Panc1 (cell line): ENCODE measurements at regions not wholly inside any gene's neighbourhood (a gene's known extent, or its start where the extent isn't known, plus 50 kb on each side); places are given as distances from the start of the nearest gene placed in this dataset.

Experiments
- ATAC-seq: fragments of 200-7000 bp; cut with Tn5 transposase; 2 replicates; pipeline ENCODE4 v1.9.1; 2020; ENCODE audit warnings: mild to moderate bottlenecking, moderate library complexity
- BruUV-seq: library from RNA; stranded (reverse); fragments of 400-500 nt; replicated peaks from 2 replicates; lab custom pipeline; 2021; lab: Mats Ljungman, UMichigan
- CTCF ChIA-PET: fragments of 300-600 bp; sonication (Branson Sonifier 250); formaldehyde crosslinking; loops from one replicate; lab custom pipeline; 2022; ENCODE audit warnings: antibody characterized with exemption; lab: Charles Lee
- POLR2A ChIA-PET: fragments of 300-600 bp; sonication (Branson Sonifier 250); formaldehyde crosslinking; loops from one replicate; lab custom pipeline; 2022; ENCODE audit warnings: antibody characterized with exemption; lab: Charles Lee
- DNase-seq: peaks from one replicate; pipeline ENCODE4 v3.0.0-alpha.2; 2010; ENCODE audit warnings: low read depth, low spot score
- H3K27ac ChIP-seq: 2 replicates; pipeline ENCODE4 v1.5.1; 2011; ENCODE audit warnings: mild to moderate bottlenecking, low read length, inconsistent platforms
- H3K27me3 ChIP-seq: fragments of 200-500 bp; sonication (Bioruptor generic); 2 replicates; pipeline ENCODE4 v1.6.0; 2014; ENCODE audit warnings: low read length, inconsistent platforms; ENCODE audit not compliant: control insufficient read depth, insufficient read depth
- H3K36me3 ChIP-seq: fragments of 200-500 bp; sonication (Bioruptor generic); 2 replicates; pipeline ENCODE4 v1.5.1; 2014; ENCODE audit warnings: inconsistent platforms, mild to moderate bottlenecking, low read length, moderate library complexity; ENCODE audit not compliant: control insufficient read depth, insufficient read depth
- H3K4me1 ChIP-seq: 2 replicates; pipeline ENCODE4 v1.5.1; 2011; ENCODE audit warnings: inconsistent platforms, mild to moderate bottlenecking, low read length, moderate library complexity; ENCODE audit not compliant: control insufficient read depth, insufficient read depth
- H3K4me3 ChIP-seq, 2 experiments: 2 replicates each; pipeline ENCODE4 v1.5.1; 2011 to 2012; ENCODE audit warnings: low read depth in 2 of 2, low read length in 2 of 2, mild to moderate bottlenecking in 2 of 2, inconsistent platforms in 1 of 2, moderate library complexity in 1 of 2
- H3K9me3 ChIP-seq: fragments of 200-500 bp; sonication (Bioruptor generic); 2 replicates; pipeline ENCODE4 v1.5.1; 2014; ENCODE audit warnings: low read depth, mild to moderate bottlenecking, inconsistent platforms, low read length, moderate library complexity; ENCODE audit not compliant: control insufficient read depth, insufficient read depth
- CTCF ChIP-seq: fragments of 450-650 bp; IDR thresholded peaks from 2 replicates; pipeline ENCODE4 v1.5.1; 2017; ENCODE audit warnings: mild to moderate bottlenecking
- POLR2AphosphoS5 ChIP-seq: IDR thresholded peaks from 2 replicates; pipeline ENCODE4 v1.6.1; 2012; ENCODE audit warnings: mild to moderate bottlenecking, low read depth, low read length, moderate library complexity
- REST ChIP-seq, 2 experiments: IDR thresholded peaks; 2 replicates each; pipeline ENCODE4 v1.6.1; 2011 to 2012; ENCODE audit warnings: low read depth in 2 of 2, control low read depth in 1 of 2, low read length in 1 of 2, mild to moderate bottlenecking in 1 of 2, moderate library complexity in 1 of 2; ENCODE audit not compliant: insufficient read depth in 1 of 2
- SIN3A ChIP-seq: IDR thresholded peaks from 2 replicates; pipeline ENCODE4 v1.6.1; 2012; ENCODE audit warnings: low read depth, mild to moderate bottlenecking, low read length, moderate library complexity, borderline replicate concordance; ENCODE audit not compliant: insufficient read depth
- TCF7L2 ChIP-seq: IDR thresholded peaks from 2 replicates; pipeline ENCODE4 v1.6.1; 2011; ENCODE audit warnings: mild to moderate bottlenecking, low read depth, low read length, inconsistent platforms
- in situ Hi-C: cut with HindIII; loops from 2 replicates; pipeline ENCODE4 v1.10.0; 2016; ENCODE audit warnings: low sequenced_read_pairs, low pct_unique_long_range_greater_than_20kb
- intact Hi-C: fragments of 100-400 bp; cut with micrococcal nuclease; formaldehyde crosslinking; loops from one replicate; pipeline ENCODE4 v1.10.0; 2022; ENCODE audit not compliant: unreplicated experiment

DNA sequence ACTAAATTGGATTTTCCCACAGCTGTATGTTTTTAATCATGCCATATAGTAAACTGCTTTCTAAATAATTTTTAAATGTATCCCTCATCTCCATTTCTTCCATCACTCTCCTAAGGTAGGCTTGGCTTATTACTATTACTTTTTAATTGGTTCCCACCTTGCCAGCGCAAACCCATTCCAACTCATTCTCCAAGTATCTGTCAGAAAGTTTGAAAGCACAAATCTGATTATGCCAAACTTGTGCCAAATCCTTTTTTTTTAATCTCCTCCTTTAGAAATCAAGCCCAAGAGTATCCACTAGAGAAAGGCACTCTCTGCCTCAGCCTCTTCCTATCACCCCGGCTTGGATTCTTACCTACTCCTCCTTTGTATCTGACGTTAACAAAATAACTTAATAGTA is 784.5 kb downstream of the TBL1XR1 start:
- POLR2A ChIA-PET = no interaction called here
- ATAC-seq (no peak), DNase-seq (no peak)
- CTCF ChIA-PET = no interaction called here
- TF ChIP-seq REST (IDR thresholded peaks at IDR 0.05; ENCODE audit: insufficient read depth in 1 of 2, low read depth in 2 of 2, low read length in 1 of 2) (no peak), SIN3A (no peak), POLR2AphosphoS5 (no peak), CTCF (no peak), TCF7L2 (no peak)
- Histone ChIP-seq H3K27ac (no peak overlapping the region), H3K4me1 (no peaks in the 10 kb centered on the region), H3K4me3 (no peak overlapping the region), H3K27me3 (no peaks in the 10 kb centered on the region), H3K36me3 (no peaks in the 10 kb centered on the region), H3K9me3 (no peaks in the 10 kb centered on the region)
- in situ Hi-C loops = no loop called here
- no TSS peak for BruUV-seq
- intact Hi-C loops = no loop called here

DNA sequence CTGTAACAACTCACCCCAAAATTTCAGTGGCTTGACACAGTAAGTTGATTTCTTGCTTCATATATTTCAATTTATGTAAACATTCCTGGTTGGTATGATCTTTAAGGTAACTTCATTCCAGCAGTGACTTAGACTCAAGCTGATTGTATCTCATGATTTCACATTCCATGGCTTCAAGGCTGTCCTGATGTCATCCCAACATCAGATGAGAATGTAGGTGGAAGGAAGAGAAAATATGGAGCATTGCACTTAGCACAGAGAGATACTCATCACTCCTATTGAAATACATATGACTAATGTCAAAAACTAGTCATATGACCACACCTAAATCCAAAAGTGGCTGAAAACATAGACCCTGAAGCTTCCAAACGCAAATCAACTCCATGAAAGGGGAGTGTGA is 793.8 kb downstream of the TBL1XR1 start:
- no TSS peak for BruUV-seq
- H3K27me3 ChIP-seq = no peaks in the 10 kb centered on the region
- in situ Hi-C loops = no loop called here
- intact Hi-C loops = no loop called here
- POLR2A ChIA-PET = no interaction called here
- H3K9me3 ChIP-seq = no peaks in the 10 kb centered on the region
- no peak overlapping the region for H3K4me3 ChIP-seq
- TF ChIP-seq CTCF = no peak
- TF ChIP-seq POLR2AphosphoS5 = no peak
- no peak for TF ChIP-seq SIN3A
- no peak for TF ChIP-seq TCF7L2
- TF ChIP-seq REST (IDR thresholded peaks at IDR 0.05; ENCODE audit: insufficient read depth in 1 of 2, low read depth in 2 of 2, low read length in 1 of 2) = no peak
- DNase-seq (no peak), ATAC-seq (no peak)
- CTCF ChIA-PET = no interaction called here
- no peaks in the 10 kb centered on the region for H3K36me3 ChIP-seq
- H3K27ac ChIP-seq = no peak overlapping the region
- H3K4me1 ChIP-seq = no peaks in the 10 kb centered on the region
